NB4 (cell line): ENCODE measurements at regions not wholly inside any gene's neighbourhood (a gene's known extent, or its start where the extent isn't known, plus 50 kb on each side); places are given as distances from the start of the nearest gene placed in this dataset.
A peak's percentile ranks its signal among the peaks of the same experiment; 100 is the strongest.

Experiments used
- DNase-seq: peaks from one replicate; pipeline ENCODE4 v3.0.0; 2010; ENCODE audit warnings: low read depth
- H3K4me3 ChIP-seq: one replicate; pipeline ENCODE4 v1.5.1; 2011; ENCODE audit warnings: mild to moderate bottlenecking, low read depth, low read length, moderate library complexity
- CTCF ChIP-seq: IDR thresholded peaks from one replicate; pipeline ENCODE4 v1.5.1; 2012; ENCODE audit warnings: low read depth, low read length
- MAX ChIP-seq: IDR thresholded peaks from 2 replicates; pipeline ENCODE4 v1.6.1; 2011; ENCODE audit warnings: low read depth, low read length
- MYC ChIP-seq: IDR thresholded peaks from 2 replicates; pipeline ENCODE4 v1.6.1; 2011; ENCODE audit warnings: low read depth, low read length
- POLR2A ChIP-seq: IDR thresholded peaks from 2 replicates; pipeline ENCODE4 v1.6.1; 2011; ENCODE audit warnings: mild to moderate bottlenecking; ENCODE audit not compliant: insufficient read length; ENCODE audit errors: extremely low read depth

- DNase-seq, result no peak
- TF ChIP-seq POLR2A (no peak), MYC (no peak), CTCF (no peak), MAX (no peak)
- no peak overlapping the region for H3K4me3 ChIP-seq
These were observed 539.1 kb downstream of the TFAP2A start for GRCh38 chr6:9875605-9876353.

- DNase-seq, result no peak
- H3K4me3 ChIP-seq, result no peak overlapping the region
- TF ChIP-seq MAX, result no peak
- no peak for TF ChIP-seq CTCF
- TF ChIP-seq MYC, result no peak
- no peak for TF ChIP-seq POLR2A
These were observed 552.2 kb downstream of the TFAP2A start for GRCh38 chr6:9862603-9863167.

GRCh38 chr6:9851541-9852380, 563.1 kb downstream of the TFAP2A start:
- peak; percentile 40 for DNase-seq
- TF ChIP-seq MYC (no peak), CTCF (no peak), MAX (no peak), POLR2A (no peak)
- H3K4me3 ChIP-seq, result no peak overlapping the region

- H3K4me3 ChIP-seq, result no peak overlapping the region
- TF ChIP-seq MYC (no peak), POLR2A (no peak), CTCF (no peak), MAX (no peak)
- DNase-seq, result no peak
These were observed 563.9 kb downstream of the TFAP2A start for GRCh38 chr6:9851006-9851405.

GRCh38 chr6:9848094-9848493, 566.8 kb downstream of the TFAP2A start:
- no peak for DNase-seq
- no peak overlapping the region for H3K4me3 ChIP-seq
- TF ChIP-seq POLR2A (no peak), MAX (no peak), MYC (no peak), CTCF (no peak)
